H9 (cell line): ENCODE measurements at regions not wholly inside any gene's neighbourhood (a gene's known extent, or its start where the extent isn't known, plus 50 kb on each side); places are given as distances from the start of the nearest gene placed in this dataset.

Experiments used
- DNase-seq: peaks from one replicate; pipeline ENCODE4 v3.0.0-alpha.2; 2017
- H2AFZ ChIP-seq: one replicate; pipeline ENCODE4 v1.6.1; 2013; ENCODE audit warnings: mild to moderate bottlenecking, low read length, control low read depth, moderate library complexity
- H2AK5ac ChIP-seq: 2 replicates; pipeline ENCODE4 v1.6.1; 2013; ENCODE audit warnings: low read length, control low read depth, mixed read lengths; ENCODE audit not compliant: insufficient read length
- H2BK120ac ChIP-seq: one replicate; pipeline ENCODE4 v1.6.1; 2013; ENCODE audit warnings: low read depth, mild to moderate bottlenecking, low read length, control low read depth, inconsistent platforms; ENCODE audit not compliant: poor library complexity, severe bottlenecking
- H2BK12ac ChIP-seq: 2 replicates; pipeline ENCODE4 v1.6.1; 2013; ENCODE audit warnings: low read length, control low read depth, mixed read lengths, low read depth; ENCODE audit not compliant: insufficient read length
- H2BK15ac ChIP-seq: 2 replicates; pipeline ENCODE4 v1.6.1; 2013; ENCODE audit warnings: low read depth, low read length, control low read depth
- H2BK20ac ChIP-seq: one replicate; pipeline ENCODE4 v1.6.1; 2013; ENCODE audit warnings: low read depth, mild to moderate bottlenecking, low read length, control low read depth, inconsistent platforms; ENCODE audit not compliant: poor library complexity, severe bottlenecking
- H2BK5ac ChIP-seq: 2 replicates; pipeline ENCODE4 v1.6.1; 2013; ENCODE audit warnings: low read length, control low read depth, mixed read lengths; ENCODE audit not compliant: insufficient read length
- H3K14ac ChIP-seq: 2 replicates; pipeline ENCODE4 v1.6.1; 2013; ENCODE audit warnings: low read length, control low read depth; ENCODE audit not compliant: insufficient read depth
- H3K18ac ChIP-seq: 2 replicates; pipeline ENCODE4 v1.6.1; 2013; ENCODE audit warnings: low read depth, mild to moderate bottlenecking, mixed read lengths, low read length, control low read depth; ENCODE audit not compliant: insufficient read length
- H3K23ac ChIP-seq: 2 replicates; pipeline ENCODE4 v1.6.1; 2013; ENCODE audit warnings: low read length, control low read depth, mixed read lengths, low read depth; ENCODE audit not compliant: insufficient read length
- H3K23me2 ChIP-seq: 2 replicates; pipeline ENCODE4 v1.6.1; 2013; ENCODE audit warnings: low read depth, mild to moderate bottlenecking, mixed read lengths, low read length, control low read depth; ENCODE audit not compliant: insufficient read length, poor library complexity, severe bottlenecking
- H3K27ac ChIP-seq: 2 replicates; pipeline ENCODE4 v1.5.1; 2013; ENCODE audit warnings: low read length, control low read depth, mixed read lengths, low read depth; ENCODE audit not compliant: insufficient read length
- H3K27me3 ChIP-seq: 2 replicates; pipeline ENCODE4 v1.6.1; 2013; ENCODE audit warnings: low read length, control low read depth, inconsistent platforms; ENCODE audit not compliant: insufficient read depth
- H3K4ac ChIP-seq: 2 replicates; pipeline ENCODE4 v1.6.1; 2013; ENCODE audit warnings: low read depth, mild to moderate bottlenecking, control low read depth, inconsistent platforms, low read length, moderate library complexity
- H3K4me1 ChIP-seq: 2 replicates; pipeline ENCODE4 v1.6.1; 2013; ENCODE audit warnings: low read length, control low read depth, inconsistent platforms; ENCODE audit not compliant: insufficient read depth
- H3K4me2 ChIP-seq: 2 replicates; pipeline ENCODE4 v1.6.1; 2013; ENCODE audit warnings: low read length, control low read depth, mixed read lengths; ENCODE audit not compliant: insufficient read length, insufficient read depth
- H3K56ac ChIP-seq: 2 replicates; pipeline ENCODE4 v1.6.1; 2013; ENCODE audit warnings: low read depth, mild to moderate bottlenecking, mixed read lengths, low read length, control low read depth; ENCODE audit not compliant: insufficient read length
- H3K79me1 ChIP-seq: 2 replicates; pipeline ENCODE4 v1.6.1; 2013; ENCODE audit warnings: low read depth, mild to moderate bottlenecking, moderate library complexity, low read length, control low read depth, inconsistent platforms; ENCODE audit not compliant: insufficient read depth, poor library complexity, severe bottlenecking
- H3K79me2 ChIP-seq: 2 replicates; pipeline ENCODE4 v1.6.1; 2013; ENCODE audit warnings: low read length, control low read depth, inconsistent platforms; ENCODE audit not compliant: insufficient read depth
- H3K9ac ChIP-seq: 2 replicates; pipeline ENCODE4 v1.6.1; 2013; ENCODE audit warnings: low read length, control low read depth, mixed read lengths; ENCODE audit not compliant: insufficient read length; ENCODE audit errors: extremely low read depth
- H3K9me3 ChIP-seq: one replicate; pipeline ENCODE4 v1.6.1; 2013; ENCODE audit warnings: low read depth, low read length, inconsistent platforms; ENCODE audit not compliant: control insufficient read depth
- H3T11ph ChIP-seq: one replicate; pipeline ENCODE4 v1.6.1; 2013; ENCODE audit warnings: mild to moderate bottlenecking, low read length, control low read depth, inconsistent platforms
- H4K20me1 ChIP-seq: one replicate; pipeline ENCODE4 v1.6.1; 2013; ENCODE audit not compliant: control insufficient read depth, insufficient read length, insufficient read depth
- H4K5ac ChIP-seq: 2 replicates; pipeline ENCODE4 v1.6.1; 2013; ENCODE audit warnings: low read depth, mild to moderate bottlenecking, mixed read lengths, low read length, control low read depth; ENCODE audit not compliant: insufficient read length
- H4K8ac ChIP-seq: replicated peaks from 2 replicates; pipeline ENCODE4 v1.6.1; 2013; ENCODE audit warnings: low read length, control low read depth, mixed read lengths, low read depth; ENCODE audit not compliant: insufficient read length
- H4K91ac ChIP-seq: 2 replicates; pipeline ENCODE4 v1.6.1; 2013; ENCODE audit warnings: low read depth, mild to moderate bottlenecking, moderate library complexity, mixed read lengths, low read length, control low read depth; ENCODE audit not compliant: insufficient read length
- H3K27ac Mint-ChIP-seq, 3 experiments: 2 replicates in 2 of 3; 3 replicates in 1 of 3; pipeline ENCODE4 v1.8.0; 2020 to 2021; ENCODE audit warnings: mixed read lengths in 3 of 3, mild to moderate bottlenecking in 1 of 3, moderate library complexity in 1 of 3
- H3K27me3 Mint-ChIP-seq: 2 replicates; pipeline ENCODE4 v1.8.0; 2021; ENCODE audit warnings: low read depth, mild to moderate bottlenecking, moderate library complexity, mixed read lengths
- H3K36me3 Mint-ChIP-seq, 3 experiments: 2 replicates in 2 of 3; 3 replicates in 1 of 3; pipeline ENCODE4 v1.8.0; 2020 to 2021; ENCODE audit warnings: low read depth in 3 of 3, mixed read lengths in 3 of 3; ENCODE audit not compliant: insufficient read depth in 1 of 3
- H3K4me1 Mint-ChIP-seq, 2 experiments: 2 replicates each; pipeline ENCODE4 v1.8.0; 2020; ENCODE audit warnings: mixed read lengths in 2 of 2
- H3K4me3 Mint-ChIP-seq, 2 experiments: 2 replicates in 1 of 2; 3 replicates in 1 of 2; pipeline ENCODE4 v1.8.0; 2020 to 2021; ENCODE audit warnings: mild to moderate bottlenecking in 2 of 2, mixed read lengths in 2 of 2, moderate library complexity in 1 of 2
- H3K9me3 Mint-ChIP-seq, 2 experiments: 2 replicates in 1 of 2; 3 replicates in 1 of 2; pipeline ENCODE4 v1.8.0; 2020; ENCODE audit warnings: mild to moderate bottlenecking in 2 of 2, mixed read lengths in 2 of 2, moderate library complexity in 1 of 2
- CTCF ChIP-seq: fragments of 200-600 bp; sonication (generic); conservative IDR thresholded peaks from 3 replicates; pipeline ENCODE4 v1.8.0; 2021; ENCODE audit warnings: antibody characterized with exemption, mild to moderate bottlenecking
- WGBS: extraction: QIAGEN DNeasy Blood & Tissue Kit; methylation state at CpG from one replicate; pipeline ENCODE4 v1.1.7; 2013; ENCODE audit warnings: missing lambda C conversion rate, low lambda C conversion rate, mixed read lengths; ENCODE audit not compliant: insufficient read length; ENCODE audit errors: extremely low coverage; 5-methylcytosine and 5-hydroxymethylcytosine counted together

- no peak overlapping the region for H3K27ac ChIP-seq
- peaks cover 6 to 10% of the 10 kb centered on the region in 2 experiments for H3K4me1 Mint-ChIP-seq
These were observed 235.1 kb downstream of the USP46 start for GRCh38 chr4:52423967-52424366.

More at GRCh38 chr4:52423967-52424366, 235.1 kb downstream of the USP46 start:
- Histone ChIP-seq H4K91ac (no peak overlapping the region), H3K4ac (no peak overlapping the region), H3K79me1 (no peaks in the 10 kb centered on the region), H2BK120ac (no peak overlapping the region), H3K9ac (no peak overlapping the region), H3K23me2 (no peaks in the 10 kb centered on the region), H4K8ac (no peak overlapping the region), H2BK15ac (no peak overlapping the region), H3K56ac (no peak overlapping the region), H3K4me2 (no peak overlapping the region), H2BK12ac (no peak overlapping the region), H4K20me1 (no peaks in the 10 kb centered on the region), H2AK5ac (no peak overlapping the region), H4K5ac (no peak overlapping the region), H3K79me2 (no peaks in the 10 kb centered on the region), H2BK5ac (no peak overlapping the region), H2BK20ac (no peak overlapping the region), H3K27me3 (no peaks in the 10 kb centered on the region), H3K18ac (no peak overlapping the region), H3K9me3 (no peaks in the 10 kb centered on the region), H3T11ph (no peak overlapping the region), H3K14ac (no peak overlapping the region), H3K4me1 (no peaks in the 10 kb centered on the region), H3K23ac (no peak overlapping the region), H2AFZ (no peak overlapping the region)
- Mint-ChIP-seq H3K4me3 (no peak overlapping the region), H3K9me3 (peaks cover 2 to 8% of the 10 kb centered on the region in 2 experiments; a peak in 4 of 5 replicates), H3K36me3 (peaks cover 0 to 5% (median 1%) of the 10 kb centered on the region in 3 experiments; a peak in 2 of 7 replicates), H3K27me3 (0 out of 2 replicates have a peak, but pooled peaks cover 1% of the 10 kb centered on the region), H3K27ac (peak overlapping the region in 2 of 3 experiments; percentile 87 to 94; a peak in 4 of 7 replicates)
- WGBS = no CpG with 5 or more reads among the region's 4 CpGs
- DNase-seq = no peak
- TF ChIP-seq CTCF = no peak
